Karpas-422 (cell line): ENCODE measurements at regions not wholly inside any gene's neighbourhood (a gene's known extent, or its start where the extent isn't known, plus 50 kb on each side); places are given as distances from the start of the nearest gene placed in this dataset.

ENCODE experiments used
- DNase-seq: peaks from one replicate; pipeline ENCODE4 v3.0.0-alpha.2; 2015
- H2AFZ ChIP-seq: fragments of 200-600 bp; sonication (generic); 2 replicates; pipeline ENCODE4 v1.6.1; 2014; ENCODE audit warnings: antibody characterized with exemption, low read length, mixed read lengths
- H3K27ac ChIP-seq: fragments of 200-600 bp; sonication (generic); 2 replicates; pipeline ENCODE4 v1.5.1; 2014; ENCODE audit warnings: mild to moderate bottlenecking, low read length, moderate library complexity
- H3K27me3 ChIP-seq: fragments of 200-600 bp; sonication (generic); 2 replicates; pipeline ENCODE4 v1.6.1; 2014; ENCODE audit warnings: low read length, mixed read lengths
- H3K36me3 ChIP-seq: fragments of 200-600 bp; sonication (generic); 2 replicates; pipeline ENCODE4 v1.6.1; 2014; ENCODE audit warnings: low read length, mixed read lengths; ENCODE audit not compliant: insufficient read depth
- H3K4me1 ChIP-seq: fragments of 200-600 bp; sonication (generic); 2 replicates; pipeline ENCODE4 v1.6.1; 2014; ENCODE audit warnings: mild to moderate bottlenecking, low read length, mixed read lengths
- H3K4me2 ChIP-seq: fragments of 200-600 bp; sonication (generic); 2 replicates; pipeline ENCODE4 v1.6.1; 2014; ENCODE audit warnings: low read length, low read depth, mild to moderate bottlenecking; ENCODE audit not compliant: poor library complexity, severe bottlenecking
- H3K4me3 ChIP-seq: fragments of 200-600 bp; sonication (generic); 2 replicates; pipeline ENCODE4 v1.5.1; 2014; ENCODE audit warnings: mild to moderate bottlenecking, antibody characterized with exemption, low read length, mixed read lengths
- H3K79me2 ChIP-seq: fragments of 200-600 bp; sonication (generic); 2 replicates; pipeline ENCODE4 v1.6.1; 2014; ENCODE audit warnings: mild to moderate bottlenecking, low read length, mixed read lengths
- H3K9ac ChIP-seq: fragments of 200-600 bp; sonication (generic); 2 replicates; pipeline ENCODE4 v1.6.0; 2014; ENCODE audit warnings: low read length
- H3K9me2 ChIP-seq: fragments of 200-600 bp; sonication (generic), shearing (Covaris generic); replicated peaks from 2 replicates; pipeline ENCODE4 v1.6.0; 2014; ENCODE audit warnings: mild to moderate bottlenecking, low read length, moderate library complexity; ENCODE audit not compliant: insufficient read depth
- H3K9me3 ChIP-seq: fragments of 300-700, 200-600 bp; sonication (generic); 2 replicates; pipeline ENCODE4 v1.6.1; 2014; ENCODE audit warnings: low read length, mixed read lengths
- H4K20me1 ChIP-seq: fragments of 200-600 bp; sonication (generic); 2 replicates; pipeline ENCODE4 v1.6.1; 2014; ENCODE audit warnings: mild to moderate bottlenecking, antibody characterized with exemption, low read length, low read depth; ENCODE audit not compliant: insufficient read depth

DNA sequence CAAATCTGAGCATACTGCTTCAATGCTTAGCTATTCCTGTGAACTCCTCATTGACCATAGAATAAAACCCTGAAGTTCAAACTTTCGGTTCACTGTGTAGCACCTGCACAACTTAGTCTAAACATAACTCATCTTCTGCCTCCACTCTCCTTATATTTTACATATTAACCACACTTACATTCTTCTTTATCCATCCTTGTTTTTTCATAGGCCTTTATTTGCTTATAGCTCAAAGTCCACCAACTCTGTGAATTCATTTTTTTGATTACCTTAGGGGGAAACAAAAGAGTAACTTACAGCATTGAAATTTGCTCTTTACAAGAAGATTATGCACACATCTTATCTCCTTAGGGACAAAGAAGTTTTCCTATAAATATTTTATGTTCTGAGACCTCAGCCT is 521.6 kb upstream of the FAT3 start:
- no peak for DNase-seq
- Histone ChIP-seq H3K27me3 (no peaks in the 10 kb centered on the region), H3K4me3 (no peak overlapping the region), H3K4me1 (no peaks in the 10 kb centered on the region), H3K79me2 (no peaks in the 10 kb centered on the region), H3K9me2 (no peaks in the 10 kb centered on the region), H4K20me1 (no peaks in the 10 kb centered on the region), H2AFZ (no peak overlapping the region), H3K27ac (no peak overlapping the region), H3K9ac (no peak overlapping the region), H3K4me2 (no peak overlapping the region), H3K36me3 (no peaks in the 10 kb centered on the region), H3K9me3 (peaks cover 76% of the 10 kb centered on the region)

DNA sequence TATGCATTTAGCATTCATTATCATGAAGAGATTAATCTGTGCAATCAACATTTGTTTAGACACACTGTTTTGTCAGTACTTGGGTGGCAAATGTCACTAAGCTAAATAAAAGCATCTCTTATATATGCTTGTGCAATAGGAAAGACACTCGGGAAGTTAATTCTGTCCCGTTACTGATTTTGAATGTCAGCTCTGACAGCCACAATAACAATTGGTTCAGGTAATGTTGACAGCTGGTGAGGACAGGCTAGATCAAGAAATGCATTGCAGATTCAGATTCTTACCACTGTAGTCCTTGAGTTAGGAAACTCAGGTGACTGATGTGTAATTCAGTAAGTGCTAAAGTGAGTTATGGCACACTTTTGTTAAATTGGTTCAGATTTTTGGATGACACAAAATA is 523.8 kb upstream of the FAT3 start:
- H3K27ac ChIP-seq, result no peak overlapping the region
- H3K4me2 ChIP-seq, result no peak overlapping the region
- DNase-seq, result no peak
- no peaks in the 10 kb centered on the region for H3K4me1 ChIP-seq
- H3K9ac ChIP-seq, result no peak overlapping the region
- H3K9me2 ChIP-seq, result no peaks in the 10 kb centered on the region
- no peak overlapping the region for H3K4me3 ChIP-seq
- no peaks in the 10 kb centered on the region for H3K27me3 ChIP-seq
- H2AFZ ChIP-seq, result no peak overlapping the region
- no peaks in the 10 kb centered on the region for H3K36me3 ChIP-seq
- no peaks in the 10 kb centered on the region for H3K79me2 ChIP-seq
- H4K20me1 ChIP-seq, result no peaks in the 10 kb centered on the region
- peaks cover 72% of the 10 kb centered on the region for H3K9me3 ChIP-seq

DNA sequence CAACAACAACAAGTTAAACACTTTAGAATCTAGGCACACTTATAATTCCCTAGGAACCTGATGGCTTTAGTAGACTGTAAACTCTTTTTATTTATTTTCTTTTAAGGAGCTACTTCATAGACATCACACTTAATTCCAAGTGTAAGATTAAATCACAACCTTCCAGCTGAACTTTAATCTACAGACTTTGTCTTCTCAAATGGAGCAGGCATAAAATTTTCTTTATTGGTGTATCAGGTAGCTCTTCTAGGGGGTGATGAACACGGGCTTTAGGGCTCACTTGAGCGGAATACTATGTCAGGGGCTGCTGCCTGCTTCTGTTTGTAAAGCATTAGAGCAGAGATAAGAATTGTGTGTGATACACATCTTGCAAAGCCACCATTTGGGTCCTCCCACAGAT is 525.8 kb upstream of the FAT3 start:
- Histone ChIP-seq H3K36me3 (no peaks in the 10 kb centered on the region), H3K4me2 (no peak overlapping the region), H3K27me3 (no peaks in the 10 kb centered on the region), H3K79me2 (no peaks in the 10 kb centered on the region), H3K4me1 (no peaks in the 10 kb centered on the region), H3K4me3 (no peak overlapping the region), H3K9me2 (no peaks in the 10 kb centered on the region), H3K27ac (no peak overlapping the region), H3K9me3 (peaks cover 74% of the 10 kb centered on the region), H2AFZ (no peak overlapping the region), H3K9ac (no peak overlapping the region), H4K20me1 (no peaks in the 10 kb centered on the region)
- no peak for DNase-seq

DNA sequence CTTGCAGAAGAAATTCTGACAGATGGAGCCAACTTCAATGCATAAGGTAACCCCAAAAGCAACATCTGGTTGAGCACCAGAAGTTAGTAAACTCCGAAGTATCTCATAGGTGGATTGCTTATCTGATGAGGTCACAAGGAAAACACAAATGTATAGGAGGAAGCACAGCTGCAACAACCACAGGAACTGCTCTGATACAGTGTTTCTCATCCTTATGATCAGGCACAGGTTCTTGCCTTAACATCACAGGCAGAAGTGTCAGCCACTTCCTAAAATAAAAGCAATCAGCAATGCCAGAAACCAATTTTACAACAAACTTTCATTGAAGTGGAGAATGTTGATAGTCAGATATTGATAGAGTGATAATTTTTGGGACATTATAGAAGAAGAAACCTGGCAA is 530.3 kb upstream of the FAT3 start:
- Histone ChIP-seq H2AFZ (no peak overlapping the region), H3K36me3 (no peaks in the 10 kb centered on the region)

DNA sequence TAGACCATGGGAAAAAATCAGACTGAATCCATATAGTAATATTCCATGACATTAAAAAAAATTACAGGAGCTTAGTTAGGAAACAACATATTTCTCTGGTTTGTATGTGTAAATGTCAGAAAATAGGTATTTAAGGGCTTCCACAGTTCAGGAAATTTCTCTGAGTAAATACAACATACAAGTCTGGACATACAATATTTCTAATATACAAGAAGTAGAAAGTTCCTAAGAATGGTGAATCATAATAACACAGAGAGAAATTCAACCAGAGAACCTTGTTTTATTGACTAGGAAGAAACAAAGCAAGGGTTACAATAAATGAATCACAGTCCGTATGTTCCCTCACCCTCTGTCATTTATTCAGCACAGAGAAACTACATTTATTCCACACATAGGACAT is 532.7 kb upstream of the FAT3 start:
- Histone ChIP-seq H2AFZ (no peak overlapping the region), H3K79me2 (no peaks in the 10 kb centered on the region), H3K36me3 (no peaks in the 10 kb centered on the region), H3K4me2 (no peak overlapping the region), H3K4me1 (no peaks in the 10 kb centered on the region), H3K27me3 (no peaks in the 10 kb centered on the region), H4K20me1 (no peaks in the 10 kb centered on the region), H3K27ac (no peak overlapping the region), H3K9me3 (peaks cover 69% of the 10 kb centered on the region), H3K9me2 (0 out of 2 replicates have a peak, but pooled peaks cover 4% of the 10 kb centered on the region), H3K4me3 (no peak overlapping the region), H3K9ac (no peak overlapping the region)
- DNase-seq, result no peak

More for the DNA sequence above, 530.3 kb upstream of the FAT3 start:
- Histone ChIP-seq H3K27me3 (no peaks in the 10 kb centered on the region), H3K4me3 (no peak overlapping the region), H3K27ac (no peak overlapping the region), H3K9me3 (peaks cover 73% of the 10 kb centered on the region), H3K79me2 (no peaks in the 10 kb centered on the region), H3K4me1 (no peaks in the 10 kb centered on the region), H3K9ac (no peak overlapping the region), H3K4me2 (no peak overlapping the region), H3K9me2 (no peaks in the 10 kb centered on the region), H4K20me1 (no peaks in the 10 kb centered on the region)
- DNase-seq, result no peak

DNA sequence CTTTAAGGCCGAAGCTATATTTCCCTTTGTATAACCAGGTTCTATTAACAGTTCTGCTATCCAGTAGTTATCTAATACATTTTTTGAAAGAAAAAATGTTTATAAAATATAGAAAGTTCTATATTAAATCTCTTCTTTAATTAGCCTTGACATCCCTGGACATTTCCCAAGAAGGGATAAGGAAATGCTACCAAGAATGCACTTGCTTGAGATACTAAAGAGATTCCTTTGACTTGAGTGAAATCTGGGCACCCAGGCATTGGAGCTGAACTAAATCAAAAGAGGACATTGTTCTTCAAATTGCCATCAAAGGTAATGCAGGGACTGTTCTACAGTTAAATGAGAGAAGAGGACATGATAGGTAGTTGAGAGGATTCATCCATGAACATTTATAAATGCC is 535.9 kb upstream of the FAT3 start:
- H3K36me3 ChIP-seq, result no peaks in the 10 kb centered on the region
- no peak overlapping the region for H3K4me2 ChIP-seq
- DNase-seq, result no peak

DNA sequence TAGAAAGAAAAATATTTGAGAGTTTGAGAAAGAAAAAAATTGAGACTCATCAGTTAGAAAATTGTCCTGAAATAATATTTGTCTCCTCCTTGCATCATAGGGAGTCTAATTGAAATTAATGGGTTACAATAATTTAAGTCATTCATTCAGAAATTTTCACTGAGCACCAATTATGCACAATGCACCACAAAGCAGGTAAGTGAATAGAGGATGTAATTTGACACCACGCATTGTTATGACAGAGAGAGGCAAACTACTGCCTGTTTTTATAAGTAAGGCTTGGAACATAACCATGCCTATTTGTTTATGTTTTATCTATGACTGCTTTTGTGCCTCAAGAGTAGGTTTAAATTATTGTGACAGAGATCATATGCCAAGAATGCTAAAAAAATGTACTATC is 537.9 kb upstream of the FAT3 start:
- DNase-seq, result no peak
- H3K9me2 ChIP-seq, result 0 out of 2 replicates have a peak, but pooled peaks cover 4% of the 10 kb centered on the region
- H3K9me3 ChIP-seq, result peaks cover 47% of the 10 kb centered on the region
- H3K27ac ChIP-seq, result no peak overlapping the region
- no peak overlapping the region for H3K9ac ChIP-seq
- no peak overlapping the region for H2AFZ ChIP-seq
- H3K4me3 ChIP-seq, result no peak overlapping the region
- H3K27me3 ChIP-seq, result no peaks in the 10 kb centered on the region
- H4K20me1 ChIP-seq, result no peaks in the 10 kb centered on the region
- H3K4me1 ChIP-seq, result no peaks in the 10 kb centered on the region
- H3K79me2 ChIP-seq, result no peaks in the 10 kb centered on the region
- no peak overlapping the region for H3K4me2 ChIP-seq
- H3K36me3 ChIP-seq, result no peaks in the 10 kb centered on the region

More for the DNA sequence above, 535.9 kb upstream of the FAT3 start:
- Histone ChIP-seq H3K79me2 (no peaks in the 10 kb centered on the region), H3K9me2 (0 out of 2 replicates have a peak, but pooled peaks cover 4% of the 10 kb centered on the region), H3K4me1 (no peaks in the 10 kb centered on the region), H3K9me3 (peaks cover 65% of the 10 kb centered on the region), H2AFZ (no peak overlapping the region), H3K9ac (no peak overlapping the region), H3K27me3 (no peaks in the 10 kb centered on the region), H3K27ac (no peak overlapping the region), H3K4me3 (no peak overlapping the region), H4K20me1 (no peaks in the 10 kb centered on the region)

DNA sequence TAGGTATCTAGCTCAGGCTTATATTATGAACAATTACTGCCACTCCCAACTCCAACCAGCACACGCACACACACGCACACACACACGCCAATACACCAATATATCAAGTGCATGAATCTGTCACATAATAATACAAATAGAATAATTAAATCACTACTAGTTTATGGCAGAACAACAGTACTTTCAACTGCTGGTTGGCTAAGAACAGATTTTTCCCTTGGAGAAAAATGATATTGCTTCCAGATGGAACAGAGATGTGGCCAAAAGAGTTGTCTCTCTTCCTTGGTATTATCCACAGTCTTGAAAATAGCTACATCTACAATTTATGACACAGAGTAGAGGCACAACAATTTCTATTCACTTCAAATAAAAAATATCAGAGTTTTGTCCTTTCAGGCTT is 538.3 kb upstream of the FAT3 start:
- H3K27me3 ChIP-seq, result no peaks in the 10 kb centered on the region
- H3K9ac ChIP-seq, result no peak overlapping the region
- no peak overlapping the region for H3K4me2 ChIP-seq
- no peaks in the 10 kb centered on the region for H3K4me1 ChIP-seq
- H3K36me3 ChIP-seq, result no peaks in the 10 kb centered on the region
- H3K9me2 ChIP-seq, result 0 out of 2 replicates have a peak, but pooled peaks cover 4% of the 10 kb centered on the region
- no peak for DNase-seq
- H4K20me1 ChIP-seq, result no peaks in the 10 kb centered on the region
- H3K79me2 ChIP-seq, result no peaks in the 10 kb centered on the region
- H3K4me3 ChIP-seq, result no peak overlapping the region
- no peak overlapping the region for H3K27ac ChIP-seq
- peaks cover 46% of the 10 kb centered on the region for H3K9me3 ChIP-seq
- H2AFZ ChIP-seq, result no peak overlapping the region

DNA sequence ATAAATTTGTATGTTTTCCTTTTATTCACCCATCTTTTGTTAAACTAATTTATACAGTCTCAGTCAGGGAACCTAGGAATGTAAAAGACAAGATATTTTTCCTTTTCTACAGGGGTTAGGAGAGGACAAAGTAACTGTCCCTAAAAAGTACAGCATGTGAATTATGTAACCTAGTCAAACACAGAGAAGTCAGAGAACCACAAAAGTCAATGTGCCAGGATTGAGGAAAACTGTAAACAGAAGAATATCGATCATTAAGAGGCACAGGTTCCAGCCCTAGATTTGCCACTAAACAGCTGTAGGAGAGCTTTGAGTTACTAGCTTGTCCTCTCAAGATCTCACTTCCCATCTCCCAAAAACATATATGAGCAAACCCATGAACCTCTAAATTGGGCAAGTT is 550.9 kb upstream of the FAT3 start:
- Histone ChIP-seq H3K4me1 (no peaks in the 10 kb centered on the region), H2AFZ (no peak overlapping the region), H3K9me3 (peaks cover 66% of the 10 kb centered on the region), H3K79me2 (no peaks in the 10 kb centered on the region), H3K9me2 (no peaks in the 10 kb centered on the region), H3K4me3 (no peak overlapping the region), H3K36me3 (no peaks in the 10 kb centered on the region), H3K27me3 (no peaks in the 10 kb centered on the region), H3K9ac (no peak overlapping the region), H3K4me2 (no peak overlapping the region), H3K27ac (no peak overlapping the region), H4K20me1 (no peaks in the 10 kb centered on the region)
- no peak for DNase-seq
